ENCODE measurements at regions not wholly inside any gene's neighbourhood (a gene's known extent, or its start where the extent isn't known, plus 50 kb on each side); places are given as distances from the start of the nearest gene placed in this dataset.

GRCh38 chr18:28767201-28767600, 590.3 kb upstream of the CDH2 start:
- Histone ChIP-seq H4K20me1 (replicated peaks in 1 of 2; ENCODE audit: control insufficient read depth in 1 of 2, insufficient read depth in 2 of 2, low read length in 2 of 2) (no peaks in the 10 kb centered on the region), H2BK15ac (ENCODE audit: low read length) (no peak overlapping the region), H3K79me2 (ENCODE audit: control insufficient read depth in 1 of 2, insufficient read depth in 2 of 2, low read length in 2 of 2) (no peaks in the 10 kb centered on the region), H3K79me1 (ENCODE audit: low read depth, low read length) (no peaks in the 10 kb centered on the region), H3K27ac (ENCODE audit: low read depth, low read length) (no peak overlapping the region), H4K91ac (replicated peaks; ENCODE audit: insufficient read length, low read length) (no peak overlapping the region), H3K23me2 (ENCODE audit: low read depth, low read length) (no peaks in the 10 kb centered on the region), H3K4me2 (ENCODE audit: insufficient read depth in 1 of 2, low read depth in 2 of 2, low read length in 2 of 2) (no peak overlapping the region), H4K5ac (ENCODE audit: insufficient read length, low read depth, low read length) (no peak overlapping the region), H3K27me3 (replicated peaks in 1 of 4; ENCODE audit: control insufficient read depth in 3 of 4, extremely low read depth in 1 of 4, insufficient read depth in 3 of 4, low read length in 3 of 4) (no peaks in the 10 kb centered on the region), H2BK20ac (ENCODE audit: low read length) (no peak overlapping the region), H2AFZ (ENCODE audit: low read length) (no peak overlapping the region), H3K23ac (ENCODE audit: insufficient read length) (no peak overlapping the region), H3K9ac (replicated peaks in 1 of 4; ENCODE audit: extremely low read depth in 1 of 4, low read depth in 3 of 4, low read length in 3 of 4) (no peak overlapping the region), H4K8ac (ENCODE audit: extremely low read depth, insufficient read depth, low read length) (no peak overlapping the region), H3K56ac (replicated peaks; ENCODE audit: insufficient read length, low read depth, low read length) (no peak overlapping the region), H2AK5ac (ENCODE audit: low read depth, low read length) (no peak overlapping the region), H2BK12ac (ENCODE audit: low read depth, low read length) (no peak overlapping the region), H3K36me3 (ENCODE audit: control insufficient read depth in 2 of 4, insufficient read depth in 4 of 4, low read length in 3 of 4) (no peaks in the 10 kb centered on the region), H3K4me1 (replicated peaks in 1 of 4; ENCODE audit: control insufficient read depth in 3 of 4, insufficient read depth in 4 of 4, low read length in 3 of 4) (no peaks in the 10 kb centered on the region), H3K14ac (ENCODE audit: insufficient read length) (no peak overlapping the region), H3K18ac (ENCODE audit: extremely low read depth, low read length) (no peak overlapping the region), H3K4me3 (ENCODE audit: extremely low read depth in 1 of 4, insufficient read depth in 2 of 4, low read depth in 3 of 4, low read length in 4 of 4) (no peak overlapping the region), H3K4ac (replicated peaks; ENCODE audit: insufficient read length, low read depth, low read length) (no peak overlapping the region), H3K9me3 (ENCODE audit: insufficient read depth in 2 of 2, low read depth in 1 of 2, low read length in 1 of 2) (no peaks in the 10 kb centered on the region), H2BK5ac (ENCODE audit: low read depth, low read length) (no peak overlapping the region), H2BK120ac (replicated peaks; ENCODE audit: low read depth, low read length) (no peak overlapping the region)
- ChIA-PET POLR2A (ENCODE audit: partially characterized antibody) (no interaction called here), CTCF (ENCODE audit: partially characterized antibody) (interaction anchor here (0.6 kb wide), 1 partner anchor 334 kb away, joined by 3 read pairs; no protein-coding TSS in a partner anchor)
- FAIRE-seq (no peak), DNase-seq (ENCODE audit: low read depth in 1 of 2, low spot score in 2 of 2) (no peak)
- WGBS, 2 experiments (ENCODE audit: extremely low coverage in 1 of 2, insufficient coverage in 1 of 2, insufficient read length in 1 of 2, insufficient replicate concordance in 2 of 2, low coverage in 1 of 2, low lambda C conversion rate in 2 of 2, missing lambda C conversion rate in 1 of 2): 88% methylated on average over 1 of the region's 1 CpG; no CpG with 5 or more reads in 1 of the 2 experiments
- TF ChIP-seq POLR2A (IDR thresholded peaks at IDR 0.05; ENCODE audit: control extremely low read depth in 1 of 2, low read depth in 2 of 2, low read length in 2 of 2) (no peak), ASH2L (IDR thresholded peaks at IDR 0.05; ENCODE audit: low read length) (no peak), CHD1 (IDR thresholded peaks at IDR 0.05; ENCODE audit: low read depth, low read length) (no peak), BRCA1 (IDR thresholded peaks at IDR 0.05; ENCODE audit: low read depth, low read length) (no peak), SIRT6 (IDR thresholded peaks at IDR 0.05; ENCODE audit: low read length) (no peak), CBX8 (IDR thresholded peaks at IDR 0.05; ENCODE audit: borderline replicate concordance, low read depth, low read length) (no peak), KDM4A (IDR thresholded peaks at IDR 0.05; ENCODE audit: low read depth, low read length, severe bottlenecking) (no peak), KDM5A (IDR thresholded peaks at IDR 0.05; ENCODE audit: low read length) (no peak), CHD2 (IDR thresholded peaks at IDR 0.05; ENCODE audit: low read length) (no peak), CTCF (IDR thresholded peaks at IDR 0.05; ENCODE audit: control extremely low read depth in 1 of 3, insufficient read depth in 1 of 3, low read depth in 1 of 3, low read length in 3 of 3) (no peak), RAD21 (IDR thresholded peaks at IDR 0.05 in 1 of 2, conservative IDR thresholded peaks at IDR 0.05 in 1 of 2; ENCODE audit: low read depth in 2 of 2, low read length in 2 of 2) (no peak), POU5F1 (IDR thresholded peaks at IDR 0.05; ENCODE audit: low read depth, low read length) (no peak), SRF (IDR thresholded peaks at IDR 0.05; ENCODE audit: low read depth, low read length) (no peak), FOSL1 (IDR thresholded peaks at IDR 0.05; ENCODE audit: insufficient read depth, low read depth, low read length) (no peak)
